Endothelial cell of umbilical vein (primary cell): ENCODE measurements at regions not wholly inside any gene's neighbourhood (a gene's known extent, or its start where the extent isn't known, plus 50 kb on each side); places are given as distances from the start of the nearest gene placed in this dataset.

Source experiments
- BruUV-seq: library from RNA; stranded (reverse); fragments of 400-500 nt; replicated peaks from 2 replicates; lab custom pipeline; 2021; lab: Mats Ljungman, UMichigan
- CTCF ChIA-PET: fragments of 300-600, 350-600 bp; sonication (Branson Sonifier 250); formaldehyde crosslinking; loops from one replicate; lab custom pipeline; 2021; ENCODE audit warnings: antibody characterized with exemption, inconsistent platforms; lab: Charles Lee
- POLR2A ChIA-PET: fragments of 300-600, 350-600 bp; sonication (Branson Sonifier 250); formaldehyde crosslinking; loops from one replicate; lab custom pipeline; 2021; ENCODE audit warnings: antibody characterized with exemption, inconsistent platforms; lab: Charles Lee
- DNase-seq: peaks from one replicate; pipeline ENCODE4 v3.0.0-alpha.2; 2011; ENCODE audit warnings: low read depth, low spot score
- FAIRE-seq: peaks from 2 replicates; lab custom pipeline; 2011; peaks lifted over from hg19 to GRCh38; lab: Jason Lieb, UNC
- H2AFZ ChIP-seq: 2 replicates; pipeline ENCODE4 v1.6.0; 2012; ENCODE audit warnings: low read depth, low read length, control low read depth, inconsistent platforms
- H3K27ac ChIP-seq: 2 replicates; pipeline ENCODE4 v1.5.1; 2011; ENCODE audit warnings: low read depth, mild to moderate bottlenecking, control low read depth, low read length, moderate library complexity; ENCODE audit not compliant: insufficient read depth
- H3K27me3 ChIP-seq, 2 experiments: 2 replicates each; pipeline versions ENCODE4 v1.6.0 to v1.6.1; 2011; ENCODE audit warnings: low read length in 2 of 2, mixed read lengths in 1 of 2; ENCODE audit not compliant: control insufficient read depth in 2 of 2, insufficient read depth in 2 of 2
- H3K36me3 ChIP-seq, 2 experiments: 2 replicates in 1 of 2; 3 replicates in 1 of 2; pipeline ENCODE4 v1.5.1; 2011; ENCODE audit warnings: low read length in 2 of 2, mild to moderate bottlenecking in 1 of 2, moderate library complexity in 1 of 2; ENCODE audit not compliant: control insufficient read depth in 2 of 2, insufficient read depth in 2 of 2; ENCODE audit errors: extremely low read depth in 1 of 2
- H3K4me1 ChIP-seq: 3 replicates; pipeline ENCODE4 v1.5.1; 2011; ENCODE audit warnings: mild to moderate bottlenecking, low read length; ENCODE audit not compliant: control insufficient read depth, insufficient read depth; ENCODE audit errors: extremely low read depth
- H3K4me2 ChIP-seq: 2 replicates; pipeline ENCODE4 v1.6.1; 2011; ENCODE audit warnings: low read length, control low read depth, mixed read lengths; ENCODE audit not compliant: insufficient read depth
- H3K4me3 ChIP-seq, 3 experiments: fragments of 200-600 bp in 1 of 3; sonication (generic), shearing (Covaris generic) in 1 of 3; replicated peaks in 1 of 3; 2 replicates each; pipeline ENCODE4 v1.5.1; 2011 to 2016; ENCODE audit warnings: control low read depth in 3 of 3, low read length in 3 of 3, mild to moderate bottlenecking in 2 of 3, inconsistent platforms in 1 of 3, low read depth in 1 of 3, moderate library complexity in 1 of 3; ENCODE audit not compliant: insufficient read depth in 1 of 3
- H3K79me2 ChIP-seq: 2 replicates; pipeline ENCODE4 v1.6.0; 2012; ENCODE audit warnings: low read length, inconsistent platforms; ENCODE audit not compliant: control insufficient read depth, insufficient read depth
- H3K9ac ChIP-seq: replicated peaks from 2 replicates; pipeline ENCODE3; 2011; ENCODE audit warnings: low read length, control low read depth; ENCODE audit not compliant: insufficient read depth; ENCODE audit errors: extremely low read depth
- H3K9me1 ChIP-seq: replicated peaks from 3 replicates; pipeline ENCODE4 v1.6.0; 2011; ENCODE audit warnings: mild to moderate bottlenecking, low read length; ENCODE audit not compliant: control insufficient read depth, insufficient read depth; ENCODE audit errors: extremely low read depth
- H3K9me3 ChIP-seq: replicated peaks from 2 replicates; pipeline ENCODE4 v1.5.1; 2012; ENCODE audit warnings: low read length, inconsistent platforms; ENCODE audit not compliant: control insufficient read depth, insufficient read depth
- H4K20me1 ChIP-seq: replicated peaks from 2 replicates; pipeline ENCODE3; 2011; ENCODE audit warnings: mild to moderate bottlenecking, low read length; ENCODE audit not compliant: control insufficient read depth, insufficient read depth; ENCODE audit errors: extremely low read depth
- EZH2 ChIP-seq: IDR thresholded peaks from 2 replicates; pipeline ENCODE4 v1.6.1; 2012; ENCODE audit warnings: borderline replicate concordance, low read depth, mild to moderate bottlenecking, moderate library complexity, low read length, inconsistent platforms; ENCODE audit not compliant: severe bottlenecking
- FOS ChIP-seq: IDR thresholded peaks from 2 replicates; pipeline ENCODE4 v1.6.1; 2011; ENCODE audit warnings: mild to moderate bottlenecking, low read length, moderate library complexity, borderline replicate concordance; ENCODE audit not compliant: insufficient read depth
- GATA2 ChIP-seq: IDR thresholded peaks from 2 replicates; pipeline ENCODE4 v1.7.0; 2011; ENCODE audit warnings: low read depth, mild to moderate bottlenecking, moderate library complexity, mixed read lengths, low read length; ENCODE audit not compliant: insufficient read length, insufficient read depth
- JUN ChIP-seq: IDR thresholded peaks from 2 replicates; pipeline ENCODE4 v1.6.1; 2011; ENCODE audit warnings: borderline replicate concordance, low read depth; ENCODE audit not compliant: insufficient read length, insufficient read depth
- MYC ChIP-seq: IDR thresholded peaks from one replicate; pipeline ENCODE4 v1.6.1; 2011; ENCODE audit warnings: mild to moderate bottlenecking, low read depth, low read length
- POLR2A ChIP-seq: IDR thresholded peaks from 2 replicates; pipeline ENCODE4 v1.6.1; 2012; ENCODE audit warnings: low read depth, mild to moderate bottlenecking, control low read depth, low read length
- POLR2AphosphoS5 ChIP-seq: IDR thresholded peaks from 2 replicates; pipeline ENCODE4 v1.6.1; 2012; ENCODE audit warnings: low read depth, mild to moderate bottlenecking, control low read depth, low read length, moderate library complexity; ENCODE audit not compliant: insufficient read depth
- dilution Hi-C: fragments of 300-500 bp; cut with MboI; formaldehyde crosslinking; loops from one replicate; pipeline ENCODE4 v1.15.0; 2019; ENCODE audit warnings: low sequenced_read_pairs; ENCODE audit not compliant: extremely low pct_ligation_motif_present
- intact Hi-C: fragments of 100-400 bp; cut with micrococcal nuclease; formaldehyde crosslinking; loops from one replicate; pipeline ENCODE4 v1.10.0; 2022
- TF ChIP-seq, protein P1 (sequence below): IDR thresholded peaks from 2 replicates; pipeline ENCODE4 v1.6.1; 2011; ENCODE audit not compliant: insufficient read depth, insufficient read length
- TF ChIP-seq, protein P2 (sequence below), 2 donors: IDR thresholded peaks; 1 replicate in 1 of 2; 2 replicates in 1 of 2; pipeline ENCODE4 v1.5.1; 2011; ENCODE audit warnings: low read length in 2 of 2, mild to moderate bottlenecking in 2 of 2, moderate library complexity in 2 of 2, control low read depth in 1 of 2, inconsistent platforms in 1 of 2, low read depth in 1 of 2; ENCODE audit not compliant: insufficient read depth in 1 of 2; ENCODE audit errors: extremely low read depth in 1 of 2

DNA sequence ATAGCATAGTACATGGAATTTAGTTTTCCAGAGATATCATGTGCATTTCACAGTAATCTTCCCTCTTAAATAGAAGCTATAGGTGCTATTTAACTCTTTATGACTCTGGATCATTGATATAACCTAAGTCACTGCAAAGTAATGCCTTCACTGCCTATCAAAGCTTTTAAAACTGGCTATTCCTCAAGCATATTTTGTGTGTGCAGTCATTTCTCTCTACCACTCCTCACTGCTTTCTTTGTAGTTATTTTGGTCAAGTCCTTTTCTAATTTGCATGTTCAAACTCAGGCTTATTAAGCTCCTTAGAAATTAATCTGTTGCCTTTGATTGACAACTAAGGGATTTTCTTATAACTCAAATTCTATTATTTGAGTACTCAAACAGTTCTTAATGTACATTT lies 79.4 kb upstream of the PLEKHG7 start:
- no TSS peak for BruUV-seq
- Histone ChIP-seq H3K4me3 (no peak overlapping the region), H3K9me1 (no peaks in the 10 kb centered on the region), H3K79me2 (no peaks in the 10 kb centered on the region), H2AFZ (no peak overlapping the region), H3K4me2 (no peak overlapping the region), H3K4me1 (no peaks in the 10 kb centered on the region), H3K27ac (no peak overlapping the region), H3K27me3 (no peaks in the 10 kb centered on the region), H3K36me3 (no peaks in the 10 kb centered on the region), H4K20me1 (no peaks in the 10 kb centered on the region), H3K9ac (no peak overlapping the region), H3K9me3 (no peaks in the 10 kb centered on the region)
- DNase-seq, result no peak
- ChIA-PET POLR2A (no interaction called here), CTCF (interaction anchor here (0.7 to 0.9 kb wide), 2 partner anchors 9 to 15 kb away, joined by 3 read pairs; no protein-coding TSS in a partner anchor)
- dilution Hi-C loops (no loop called here), intact Hi-C loops (no loop called here)
- TF ChIP-seq POLR2AphosphoS5, result no peak
- no peak for TF ChIP-seq MYC
- TF ChIP-seq FOS, result no peak
- TF ChIP-seq, protein P1, sequence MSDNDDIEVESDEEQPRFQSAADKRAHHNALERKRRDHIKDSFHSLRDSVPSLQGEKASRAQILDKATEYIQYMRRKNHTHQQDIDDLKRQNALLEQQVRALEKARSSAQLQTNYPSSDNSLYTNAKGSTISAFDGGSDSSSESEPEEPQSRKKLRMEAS, result no peak
- no peak for TF ChIP-seq POLR2A
- TF ChIP-seq JUN, result no peak
- TF ChIP-seq, protein P2, sequence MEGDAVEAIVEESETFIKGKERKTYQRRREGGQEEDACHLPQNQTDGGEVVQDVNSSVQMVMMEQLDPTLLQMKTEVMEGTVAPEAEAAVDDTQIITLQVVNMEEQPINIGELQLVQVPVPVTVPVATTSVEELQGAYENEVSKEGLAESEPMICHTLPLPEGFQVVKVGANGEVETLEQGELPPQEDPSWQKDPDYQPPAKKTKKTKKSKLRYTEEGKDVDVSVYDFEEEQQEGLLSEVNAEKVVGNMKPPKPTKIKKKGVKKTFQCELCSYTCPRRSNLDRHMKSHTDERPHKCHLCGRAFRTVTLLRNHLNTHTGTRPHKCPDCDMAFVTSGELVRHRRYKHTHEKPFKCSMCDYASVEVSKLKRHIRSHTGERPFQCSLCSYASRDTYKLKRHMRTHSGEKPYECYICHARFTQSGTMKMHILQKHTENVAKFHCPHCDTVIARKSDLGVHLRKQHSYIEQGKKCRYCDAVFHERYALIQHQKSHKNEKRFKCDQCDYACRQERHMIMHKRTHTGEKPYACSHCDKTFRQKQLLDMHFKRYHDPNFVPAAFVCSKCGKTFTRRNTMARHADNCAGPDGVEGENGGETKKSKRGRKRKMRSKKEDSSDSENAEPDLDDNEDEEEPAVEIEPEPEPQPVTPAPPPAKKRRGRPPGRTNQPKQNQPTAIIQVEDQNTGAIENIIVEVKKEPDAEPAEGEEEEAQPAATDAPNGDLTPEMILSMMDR (IDR thresholded peaks at IDR 0.05; ENCODE audit: extremely low read depth in 1 of 2, insufficient read depth in 1 of 2, low read depth in 1 of 2, low read length in 2 of 2), result no peak
- TF ChIP-seq GATA2, result no peak
- TF ChIP-seq EZH2, result no peak
- FAIRE-seq, result no peak
